GM12878 (cell line): ENCODE measurements at regions not wholly inside any gene's neighbourhood (a gene's known extent, or its start where the extent isn't known, plus 50 kb on each side); places are given as distances from the start of the nearest gene placed in this dataset.

Experiments
- ATAC-seq: fragments of 200-7000 bp; cut with Tn5 transposase; 3 replicates; pipeline ENCODE4 v1.9.1; 2020; ENCODE audit warnings: mild to moderate bottlenecking, moderate library complexity
- BruUV-seq: library from RNA; stranded (reverse); fragments of 400-500 nt; replicated peaks from 2 replicates; lab custom pipeline; 2021; lab: Mats Ljungman, UMichigan
- CTCF ChIA-PET: fragments of 300-600 bp; sonication (Branson Sonifier 250); formaldehyde crosslinking; extraction: SDS; loops from one replicate; lab custom pipeline; 2021; ENCODE audit warnings: inconsistent platforms; lab: Yijun Ruan, JAX
- POLR2A ChIA-PET: fragments of 350-600 bp; formaldehyde crosslinking; extraction: SDS; loops from one replicate; lab custom pipeline; 2021; ENCODE audit warnings: inconsistent platforms; lab: Charles Lee
- RAD21 ChIA-PET: fragments of 300-600 bp; sonication (Branson Sonifier 250); formaldehyde crosslinking; loops from one replicate; lab custom pipeline; 2023; ENCODE audit warnings: antibody characterized with exemption; ENCODE audit not compliant: unreplicated experiment; lab: Charles Lee
- SMC1A ChIA-PET: fragments of 300-600 bp; sonication (Branson Sonifier 250); formaldehyde crosslinking; loops from one replicate; lab custom pipeline; 2023; ENCODE audit not compliant: unreplicated experiment, uncharacterized antibody; lab: Charles Lee
- DNase-seq: peaks from one replicate; pipeline ENCODE4 v3.0.0-alpha.2; 2011; ENCODE audit warnings: low read depth, low spot score
- FAIRE-seq: peaks from 3 replicates; lab custom pipeline; 2011; peaks lifted over from hg19 to GRCh38; lab: Jason Lieb, UNC
- H2AFZ ChIP-seq: 2 replicates; pipeline ENCODE4 v1.6.0; 2011; ENCODE audit warnings: low read depth, low read length, control low read depth; ENCODE audit not compliant: control insufficient read depth
- H3K27ac ChIP-seq: 2 replicates; pipeline ENCODE4 v1.5.1; 2011; ENCODE audit warnings: control low read depth; ENCODE audit not compliant: control insufficient read depth, insufficient read depth
- H3K27me3 ChIP-seq, 2 experiments: replicated peaks in 1 of 2; 2 replicates each; pipeline versions ENCODE4 v1.6.0 to v1.6.1; 2011; ENCODE audit warnings: low read length in 1 of 2; ENCODE audit not compliant: control insufficient read depth in 2 of 2, insufficient read depth in 2 of 2
- H3K36me3 ChIP-seq, 2 experiments: 2 replicates each; pipeline ENCODE4 v1.5.1; 2011; ENCODE audit warnings: low read length in 1 of 2; ENCODE audit not compliant: control insufficient read depth in 2 of 2, insufficient read depth in 2 of 2
- H3K4me1 ChIP-seq: 2 replicates; pipeline ENCODE4 v1.6.1; 2011; ENCODE audit warnings: mild to moderate bottlenecking, low read length, moderate library complexity, mixed read lengths; ENCODE audit not compliant: control insufficient read depth, insufficient read depth
- H3K4me2 ChIP-seq: 2 replicates; pipeline ENCODE4 v1.6.0; 2011; ENCODE audit warnings: control low read depth; ENCODE audit not compliant: control insufficient read depth, insufficient read depth
- H3K4me3 ChIP-seq: fragments of 200-600 bp; sonication (generic); 2 replicates; pipeline ENCODE4 v1.5.1; 2016
- H3K79me2 ChIP-seq: 2 replicates; pipeline ENCODE4 v1.6.0; 2011; ENCODE audit warnings: low read length; ENCODE audit not compliant: control insufficient read depth, insufficient read depth
- H3K9ac ChIP-seq: 2 replicates; pipeline ENCODE4 v1.8.0; 2011; ENCODE audit warnings: low read length, control low read depth, mixed read lengths; ENCODE audit not compliant: control insufficient read depth, insufficient read depth
- H3K9me3 ChIP-seq: replicated peaks from 3 replicates; pipeline ENCODE4 v1.5.1; 2011; ENCODE audit warnings: mild to moderate bottlenecking, low read length; ENCODE audit not compliant: control insufficient read depth, insufficient read depth
- H4K20me1 ChIP-seq: 2 replicates; pipeline ENCODE4 v1.6.0; 2011; ENCODE audit not compliant: control insufficient read depth, insufficient read depth
- BACH1 ChIP-seq: fragments of 450-650 bp; IDR thresholded peaks from 2 replicates; pipeline ENCODE4 v1.6.1; 2017; ENCODE audit warnings: mild to moderate bottlenecking, borderline replicate concordance
- BCL3 ChIP-seq: IDR thresholded peaks from 2 replicates; pipeline ENCODE4 v1.6.1; 2011; ENCODE audit warnings: borderline replicate concordance, low read depth, mild to moderate bottlenecking, moderate library complexity, low read length; ENCODE audit not compliant: insufficient read depth, poor library complexity, severe bottlenecking
- CTCF ChIP-seq, 3 experiments: IDR thresholded peaks in 2 of 3; conservative IDR thresholded peaks in 1 of 3; 2 replicates each; pipeline ENCODE4 v1.5.1; 2011; ENCODE audit warnings: low read depth in 3 of 3, low read length in 3 of 3, mild to moderate bottlenecking in 3 of 3, control low read depth in 2 of 3, moderate library complexity in 2 of 3, inconsistent platforms in 1 of 3, mixed read lengths in 1 of 3; ENCODE audit not compliant: control insufficient read depth in 2 of 3, insufficient read depth in 1 of 3; ENCODE audit errors: extremely low read depth in 1 of 3
- DPF2 ChIP-seq: fragments of 450-650 bp; IDR thresholded peaks from 2 replicates; pipeline ENCODE4 v1.6.1; 2017; ENCODE audit warnings: mild to moderate bottlenecking
- EED ChIP-seq: sonication (generic); IDR thresholded peaks from 2 replicates; pipeline ENCODE4 v1.6.1; 2016; ENCODE audit warnings: antibody characterized with exemption, low read depth
- FOS ChIP-seq: IDR thresholded peaks from 3 replicates; pipeline ENCODE4 v1.6.1; 2011; ENCODE audit warnings: borderline replicate concordance; ENCODE audit not compliant: insufficient read length; ENCODE audit errors: extremely low read depth
- FOXK2 ChIP-seq: fragments of 450-650 bp; IDR thresholded peaks from 2 replicates; pipeline ENCODE4 v1.6.1; 2017; ENCODE audit warnings: mild to moderate bottlenecking, moderate library complexity
- GATAD2B ChIP-seq: fragments of 450-650 bp; conservative IDR thresholded peaks from 2 replicates; pipeline ENCODE4 v1.6.1; 2017; ENCODE audit warnings: low read depth, mild to moderate bottlenecking, moderate library complexity
- IKZF1 ChIP-seq: fragments of 450-650 bp; conservative IDR thresholded peaks from 2 replicates; pipeline ENCODE4 v1.6.1; 2017; ENCODE audit warnings: antibody characterized with exemption, mild to moderate bottlenecking
- KAT2A ChIP-seq: conservative IDR thresholded peaks from 2 replicates; pipeline ENCODE4 v1.6.1; 2011; ENCODE audit warnings: low read depth, low read length; ENCODE audit not compliant: control insufficient read depth
- KDM1A ChIP-seq: fragments of 200-600 bp; sonication (generic); IDR thresholded peaks from 2 replicates; pipeline ENCODE4 v1.6.1; 2016; ENCODE audit warnings: borderline replicate concordance
- PRDM15 ChIP-seq: fragments of 450-650 bp; formaldehyde crosslinking; IDR thresholded peaks from 2 replicates; pipeline ENCODE4 v1.4.0; 2020; ENCODE audit warnings: mild to moderate bottlenecking, moderate library complexity
- RUNX3 ChIP-seq: IDR thresholded peaks from 2 replicates; pipeline ENCODE4 v1.6.1; 2012; ENCODE audit warnings: low read length, inconsistent platforms
- SMARCA5 ChIP-seq: fragments of 450-650 bp; IDR thresholded peaks from 2 replicates; pipeline ENCODE4 v1.6.1; 2017; ENCODE audit warnings: mild to moderate bottlenecking
- WGBS: methylation state at CpG from one replicate; pipeline ENCODE4 v1.1.6; 2016; ENCODE audit warnings: low lambda C conversion rate; ENCODE audit not compliant: insufficient replicate concordance, insufficient coverage; ENCODE audit errors: missing lambda C conversion rate; 5-methylcytosine and 5-hydroxymethylcytosine counted together
- in situ Hi-C: fragments of 300-500 bp; cut with MboI; formaldehyde crosslinking; loops from 9 replicates; pipeline ENCODE4 v1.14.3; 2018; ENCODE audit warnings: mixed read lengths
- intact Hi-C: fragments of 100-400 bp; cut with micrococcal nuclease; formaldehyde crosslinking; loops from one replicate; pipeline ENCODE4 v1.14.2; 2022; ENCODE audit not compliant: unreplicated experiment

GRCh38 chr4:164081371-164081770 is 586.9 kb downstream of the TMA16 start (continued):
- TF ChIP-seq FOXK2 = no peak
- no peak for TF ChIP-seq FOS
- TF ChIP-seq, all 136 proteins: peak for 0

GRCh38 chr4:164081801-164082200 is 587.3 kb downstream of the TMA16 start:
- ChIA-PET CTCF (no interaction called here), RAD21 (no interaction called here), POLR2A (no interaction called here), SMC1A (no interaction called here)
- Histone ChIP-seq H2AFZ (no peak overlapping the region), H3K27ac (no peak overlapping the region), H3K4me2 (no peak overlapping the region), H3K27me3 (no peaks in the 10 kb centered on the region), H3K9ac (no peak overlapping the region), H3K4me1 (no peaks in the 10 kb centered on the region), H3K4me3 (no peak overlapping the region), H3K9me3 (no peaks in the 10 kb centered on the region), H4K20me1 (no peaks in the 10 kb centered on the region), H3K36me3 (no peaks in the 10 kb centered on the region), H3K79me2 (no peaks in the 10 kb centered on the region)
- intact Hi-C loops (no loop called here), in situ Hi-C loops (no loop called here)
- DNase-seq (no peak), FAIRE-seq (no peak), ATAC-seq (no peak)
- WGBS = 87% methylated on average over 2 of the region's 2 CpGs
- no TSS peak for BruUV-seq
- TF ChIP-seq KAT2A = no peak
- TF ChIP-seq RUNX3 = no peak
- TF ChIP-seq CTCF (IDR thresholded peaks at IDR 0.05 in 2 of 3, conservative IDR thresholded peaks at IDR 0.05 in 1 of 3; ENCODE audit: control insufficient read depth in 2 of 3, extremely low read depth in 1 of 3, insufficient read depth in 1 of 3, low read depth in 3 of 3, low read length in 3 of 3) = no peak
- TF ChIP-seq BCL3 = no peak
- no peak for TF ChIP-seq IKZF1
- no peak for TF ChIP-seq BACH1
- TF ChIP-seq PRDM15 = no peak
- no peak for TF ChIP-seq SMARCA5
- no peak for TF ChIP-seq GATAD2B
- no peak for TF ChIP-seq KDM1A
- TF ChIP-seq EED = no peak
- no peak for TF ChIP-seq DPF2
